ENCODE measurements at regions not wholly inside any gene's neighbourhood (a gene's known extent, or its start where the extent isn't known, plus 50 kb on each side); places are given as distances from the start of the nearest gene placed in this dataset.

- TF ChIP-seq CTCF (conservative IDR thresholded peaks at IDR 0.05 in 1 of 2, IDR thresholded peaks at IDR 0.05 in 1 of 2; ENCODE audit: low read depth in 1 of 2, low read length in 2 of 2) (no peak), EZH2 (IDR thresholded peaks at IDR 0.05; ENCODE audit: low read length, missing control alignments) (no peak)
Observed at GRCh38 chr10:21423338-21423737, 102.1 kb downstream of the SKIDA1 start.
